Endometrium (tissue), 2 donors: ENCODE measurements at regions not wholly inside any gene's neighbourhood (a gene's known extent, or its start where the extent isn't known, plus 50 kb on each side); places are given as distances from the start of the nearest gene placed in this dataset.
"Not testable (repeated sequence)": the region's sequence is repeated elsewhere in the genome, so short reads cannot be mapped to it uniquely, and the experiment has no call there.

Source experiments
- FAIRE-seq: peaks from 2 replicates; lab custom pipeline; 2012; peaks lifted over from hg19 to GRCh38; lab: Jason Lieb, UNC
- donor health status: control.
- donor health status: control.

DNA sequence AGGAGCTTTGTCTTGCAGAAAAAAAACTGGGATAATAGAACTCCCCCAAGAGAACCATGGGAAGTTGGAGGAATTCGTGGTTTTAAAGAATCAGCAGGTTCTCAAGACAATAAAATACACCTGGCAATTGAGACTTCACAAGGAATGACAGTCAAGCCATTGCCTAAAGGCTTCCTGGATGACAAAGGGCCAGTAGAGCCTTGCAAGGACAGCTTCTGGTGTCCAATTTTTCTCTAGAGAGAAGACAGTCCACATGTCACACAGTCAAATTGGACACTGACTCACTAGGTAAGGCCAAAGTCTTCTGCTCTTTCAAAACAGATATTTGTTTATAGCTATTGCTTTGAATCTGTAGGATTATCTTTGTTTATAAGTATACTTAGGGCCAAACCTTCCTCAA lies 80.3 kb upstream of the BMP5 start:
- no peak for FAIRE-seq

- FAIRE-seq: no peak
These were observed 79.0 kb upstream of the BMP5 start for GRCh38 chr6:55954436-55954835.

- peak; percentile 72 for FAIRE-seq
These were observed 77.9 kb upstream of the BMP5 start for GRCh38 chr6:55953335-55953734.

- no peak for FAIRE-seq
These were observed 74.9 kb upstream of the BMP5 start for GRCh38 chr6:55950071-55950814.

DNA sequence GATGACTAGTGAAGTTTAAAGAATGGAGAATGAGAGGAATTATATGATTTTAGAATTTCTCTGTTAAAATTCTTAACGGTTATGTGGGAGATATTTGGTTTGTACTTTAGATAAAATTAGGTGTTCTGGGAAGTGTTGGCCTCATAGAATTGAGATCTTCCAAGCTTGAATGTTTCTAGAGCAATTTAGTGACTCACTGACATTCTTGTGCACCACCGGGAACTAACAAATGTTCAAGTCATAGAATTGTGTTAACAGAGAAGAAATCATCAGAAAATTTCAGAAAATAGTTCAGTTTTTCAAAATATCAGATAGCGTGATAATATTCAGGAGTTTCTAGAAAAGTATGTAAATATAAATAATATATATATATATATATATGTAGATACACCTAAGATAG lies 67.9 kb upstream of the BMP5 start:
- FAIRE-seq: no peak

DNA sequence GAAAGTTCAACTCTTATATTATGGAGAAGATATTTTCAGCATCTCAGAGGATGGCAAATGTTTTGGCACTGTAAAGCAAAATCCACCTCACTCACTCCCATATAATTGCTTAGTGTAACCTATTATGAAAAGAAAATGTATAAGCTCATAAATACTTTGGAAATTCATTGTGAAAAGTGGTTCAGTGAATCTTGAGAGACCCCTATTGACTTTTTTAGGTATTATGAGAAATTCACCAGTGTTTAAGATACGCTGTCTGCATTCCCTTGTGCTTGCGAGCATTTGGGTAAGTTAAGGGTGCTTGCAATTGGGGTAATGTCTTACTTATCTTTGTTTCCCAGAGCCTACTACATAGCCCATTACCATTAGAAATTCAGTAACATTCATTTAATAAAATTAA lies 66.3 kb upstream of the BMP5 start:
- FAIRE-seq: no peak

- FAIRE-seq: peak; percentile 90
These were observed 62.7 kb upstream of the BMP5 start for GRCh38 chr6:55937951-55938690.

DNA sequence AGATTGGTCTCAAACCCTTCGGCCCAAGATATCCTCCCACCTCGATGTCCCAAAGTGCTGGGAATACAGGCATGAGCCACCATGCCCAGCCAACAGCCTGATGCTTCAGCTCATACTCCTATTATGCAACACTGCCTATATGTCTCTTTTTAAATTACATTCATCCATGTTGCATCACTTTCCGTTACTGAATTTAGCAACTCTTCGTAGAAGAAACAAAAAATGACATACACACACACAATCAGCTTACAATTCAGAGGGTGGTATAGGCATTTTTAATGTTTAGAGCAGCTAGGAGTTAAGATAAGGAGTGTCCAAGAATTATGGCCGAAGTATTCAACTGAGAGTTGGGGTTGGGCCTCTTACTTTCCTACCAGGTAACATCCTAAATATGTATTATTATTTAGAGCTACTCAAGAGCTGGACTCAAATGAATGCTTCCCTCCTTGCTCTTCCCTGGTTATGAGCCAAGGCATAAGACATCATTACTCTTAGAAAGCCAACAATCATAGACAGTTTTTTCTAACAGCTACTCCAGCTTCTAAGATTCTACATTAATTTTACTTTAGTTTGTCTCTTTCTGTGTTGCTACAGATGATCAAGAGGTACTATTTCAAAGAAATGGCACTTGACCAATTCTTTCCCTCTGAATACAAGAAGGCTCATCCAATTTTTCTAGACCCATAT lies 62.0 kb upstream of the BMP5 start:
- no peak for FAIRE-seq

DNA sequence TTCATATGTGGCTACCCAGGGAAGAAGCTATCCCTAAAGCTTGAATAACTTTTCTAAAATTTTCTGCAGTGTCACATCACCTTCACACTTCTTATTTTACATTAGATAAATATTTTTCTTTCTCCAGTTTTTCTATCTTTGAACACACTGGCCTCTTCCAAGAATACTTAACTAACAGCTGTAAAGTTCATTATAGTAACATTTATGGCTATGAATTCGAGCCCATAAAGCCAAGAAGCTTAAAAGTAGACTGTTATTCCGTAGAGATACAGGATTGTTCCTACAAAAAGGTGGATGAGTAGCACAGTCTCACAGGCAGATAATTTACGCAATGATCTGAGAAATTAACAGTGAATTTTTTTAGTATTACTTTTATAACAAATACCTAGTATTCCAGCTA lies 55.7 kb upstream of the BMP5 start:
- FAIRE-seq: no peak

GRCh38 chr6:55927713-55928112 lies 52.3 kb upstream of the BMP5 start:
- FAIRE-seq: not testable (repeated sequence)

GRCh38 chr6:55925292-55925691 lies 49.9 kb upstream of the BMP5 start:
- FAIRE-seq: no peak
